Ascending aorta (tissue), 2 donors: ENCODE measurements at regions not wholly inside any gene's neighbourhood (a gene's known extent, or its start where the extent isn't known, plus 50 kb on each side); places are given as distances from the start of the nearest gene placed in this dataset.

Source experiments
- DNase-seq, 2 donors: peaks; one replicate each; pipeline ENCODE4 v3.0.0-alpha.2; 2019; ENCODE audit warnings: low spot score in 2 of 2
- H3K27ac ChIP-seq, 2 donors: fragments of 200-600 bp; sonication (generic); one replicate each; pipeline ENCODE4 v1.5.1; 2016 to 2017; ENCODE audit warnings: mild to moderate bottlenecking in 1 of 2
- H3K27me3 ChIP-seq: fragments of 200-600 bp; sonication (generic); one replicate; pipeline ENCODE4 v1.5.1; 2017
- H3K36me3 ChIP-seq, 2 donors: fragments of 200-600 bp; sonication (generic); one replicate each; pipeline ENCODE4 v1.5.1; 2016
- H3K4me1 ChIP-seq, 2 donors: fragments of 200-600 bp; sonication (generic); one replicate each; pipeline ENCODE4 v1.5.1; 2016 to 2017; ENCODE audit warnings: mild to moderate bottlenecking in 1 of 2
- H3K4me3 ChIP-seq, 2 donors: fragments of 200-600 bp; sonication (generic); one replicate each; pipeline ENCODE4 v1.5.1; 2016 to 2017; ENCODE audit warnings: mild to moderate bottlenecking in 1 of 2
- H3K9me3 ChIP-seq, 2 donors: fragments of 200-600 bp; sonication (generic); one replicate each; pipeline ENCODE4 v1.5.1; 2016
- CTCF ChIP-seq, 3 experiments: fragments of 200-600 bp in 2 of 3; fragments of 450-650 bp in 1 of 3; sonication (generic) in 2 of 3; IDR thresholded peaks; one replicate each; pipeline ENCODE4 v1.5.1; 2016 to 2019; ENCODE audit warnings: antibody characterized with exemption in 3 of 3, mild to moderate bottlenecking in 1 of 3, moderate library complexity in 1 of 3
- intact Hi-C: fragments of 100-400 bp; cut with DNase I; formaldehyde crosslinking; loops from one replicate; pipeline ENCODE4 v1.15.1; 2023

GRCh38 chr14:85948153-85948552, 418.2 kb downstream of the FLRT2 start:
- no peak for DNase-seq
- Histone ChIP-seq H3K36me3 (no peaks in the 10 kb centered on the region), H3K4me3 (no peak overlapping the region), H3K27ac (no peak overlapping the region), H3K4me1 (no peaks in the 10 kb centered on the region), H3K27me3 (no peaks in the 10 kb centered on the region), H3K9me3 (no peaks in the 10 kb centered on the region)
- TF ChIP-seq CTCF (IDR thresholded peaks at IDR 0.05), result no peak
- intact Hi-C loops, result no loop called here

- intact Hi-C loops, result no loop called here
- Histone ChIP-seq H3K4me3 (no peak overlapping the region), H3K4me1 (no peaks in the 10 kb centered on the region), H3K9me3 (no peaks in the 10 kb centered on the region), H3K27me3 (no peaks in the 10 kb centered on the region), H3K36me3 (no peaks in the 10 kb centered on the region), H3K27ac (no peak overlapping the region)
- TF ChIP-seq CTCF (IDR thresholded peaks at IDR 0.05), result no peak
- DNase-seq, result no peak
These were observed 417.7 kb downstream of the FLRT2 start for GRCh38 chr14:85947461-85948139.

- Histone ChIP-seq H3K27me3 (no peaks in the 10 kb centered on the region), H3K9me3 (no peaks in the 10 kb centered on the region), H3K4me3 (no peak overlapping the region), H3K36me3 (no peaks in the 10 kb centered on the region), H3K27ac (no peak overlapping the region), H3K4me1 (no peaks in the 10 kb centered on the region)
- no peak for TF ChIP-seq CTCF (IDR thresholded peaks at IDR 0.05)
- no peak for DNase-seq
- intact Hi-C loops, result no loop called here
These were observed 413.2 kb downstream of the FLRT2 start for GRCh38 chr14:85943192-85943591.

- H3K27ac ChIP-seq, result no peak overlapping the region
These were observed 404.9 kb downstream of the FLRT2 start for GRCh38 chr14:85934886-85935254.

GRCh38 chr14:85934123-85934885, 404.4 kb downstream of the FLRT2 start:
- intact Hi-C loops, result no loop called here
- TF ChIP-seq CTCF (IDR thresholded peaks at IDR 0.05), result no peak
- Histone ChIP-seq H3K4me3 (peak overlapping the region; percentile 26 to 50), H3K9me3 (no peaks in the 10 kb centered on the region), H3K27me3 (no peaks in the 10 kb centered on the region), H3K4me1 (no peaks in the 10 kb centered on the region), H3K27ac (no peak overlapping the region), H3K36me3 (no peaks in the 10 kb centered on the region)
- DNase-seq, result no peak

More at GRCh38 chr14:85934886-85935254, 404.9 kb downstream of the FLRT2 start:
- H3K36me3 ChIP-seq, result no peaks in the 10 kb centered on the region
- H3K4me3 ChIP-seq, result peak overlapping the region; percentile 26 to 50
- intact Hi-C loops, result no loop called here
- no peaks in the 10 kb centered on the region for H3K4me1 ChIP-seq
- TF ChIP-seq CTCF (IDR thresholded peaks at IDR 0.05), result no peak
- no peak for DNase-seq
- H3K27me3 ChIP-seq, result no peaks in the 10 kb centered on the region
- no peaks in the 10 kb centered on the region for H3K9me3 ChIP-seq
